A673 (cell line): ENCODE measurements at regions not wholly inside any gene's neighbourhood (a gene's known extent, or its start where the extent isn't known, plus 50 kb on each side); places are given as distances from the start of the nearest gene placed in this dataset.

Experiments
- BruUV-seq: library from RNA; stranded (reverse); fragments of 400-500 nt; replicated peaks from 2 replicates; lab custom pipeline; 2021; lab: Mats Ljungman, UMichigan
- CTCF ChIA-PET: fragments of 300-600 bp; sonication (Branson Sonifier 250); formaldehyde crosslinking; loops from one replicate; lab custom pipeline; 2022; ENCODE audit warnings: antibody characterized with exemption; lab: Charles Lee
- POLR2A ChIA-PET: fragments of 300-600 bp; sonication (Branson Sonifier 250); formaldehyde crosslinking; loops from one replicate; lab custom pipeline; 2022; ENCODE audit warnings: antibody characterized with exemption; ENCODE audit not compliant: low non-redundant PET; lab: Charles Lee
- DNase-seq: peaks from one replicate; pipeline ENCODE4 v3.0.0-alpha.2; 2015; ENCODE audit warnings: low spot score
- H3K27ac ChIP-seq: fragments of 200-600 bp; sonication (generic); 2 replicates; pipeline ENCODE4 v1.5.1; 2016; ENCODE audit warnings: mixed run types, low read depth, mild to moderate bottlenecking, mixed read lengths, antibody characterized with exemption, low read length; ENCODE audit not compliant: poor library complexity, severe bottlenecking
- H3K27me3 ChIP-seq: fragments of 200-600 bp; sonication (generic); replicated peaks from 2 replicates; pipeline ENCODE4 v1.6.1; 2017; ENCODE audit warnings: mixed run types, low read depth, mild to moderate bottlenecking, mixed read lengths, antibody characterized with exemption, low read length; ENCODE audit not compliant: insufficient read depth, poor library complexity
- H3K36me3 ChIP-seq: fragments of 200-600 bp; sonication (generic); 2 replicates; pipeline ENCODE4 v1.6.1; 2016; ENCODE audit warnings: mixed run types, mild to moderate bottlenecking, mixed read lengths, antibody characterized with exemption, low read length; ENCODE audit not compliant: insufficient read depth, poor library complexity, severe bottlenecking
- H3K4me1 ChIP-seq: fragments of 200-600 bp; sonication (generic); 2 replicates; pipeline ENCODE4 v1.6.1; 2017; ENCODE audit warnings: mixed run types, mild to moderate bottlenecking, mixed read lengths, antibody characterized with exemption, low read length; ENCODE audit not compliant: insufficient read depth, poor library complexity, severe bottlenecking
- H3K4me3 ChIP-seq: fragments of 200-600 bp; sonication (generic); 2 replicates; pipeline ENCODE4 v1.5.1; 2016; ENCODE audit warnings: low read depth, mixed run types, mild to moderate bottlenecking, mixed read lengths, low read length; ENCODE audit not compliant: poor library complexity, severe bottlenecking
- H3K9me3 ChIP-seq: fragments of 200-600 bp; sonication (generic); 2 replicates; pipeline ENCODE4 v1.6.1; 2016; ENCODE audit warnings: mixed run types, low read depth, mild to moderate bottlenecking, mixed read lengths, antibody characterized with exemption, low read length; ENCODE audit not compliant: poor library complexity, severe bottlenecking
- EZH2 ChIP-seq: fragments of 200-600 bp; sonication (generic); IDR thresholded peaks from 2 replicates; pipeline ENCODE4 v1.6.1; 2017; ENCODE audit warnings: borderline replicate concordance, low read depth, mild to moderate bottlenecking, mixed read lengths, antibody characterized with exemption, low read length; ENCODE audit not compliant: poor library complexity, severe bottlenecking
- intact Hi-C: fragments of 100-400 bp; cut with micrococcal nuclease; formaldehyde crosslinking; loops from one replicate; pipeline ENCODE4 v1.10.0; 2022; ENCODE audit not compliant: unreplicated experiment
- TF ChIP-seq, protein P1 (sequence below): fragments of 300-800, 200-600 bp; sonication (generic); conservative IDR thresholded peaks from 2 replicates; pipeline ENCODE4 v1.5.1; 2017; ENCODE audit warnings: low read depth, mild to moderate bottlenecking, antibody characterized with exemption, low read length, moderate library complexity, mixed read lengths

DNA sequence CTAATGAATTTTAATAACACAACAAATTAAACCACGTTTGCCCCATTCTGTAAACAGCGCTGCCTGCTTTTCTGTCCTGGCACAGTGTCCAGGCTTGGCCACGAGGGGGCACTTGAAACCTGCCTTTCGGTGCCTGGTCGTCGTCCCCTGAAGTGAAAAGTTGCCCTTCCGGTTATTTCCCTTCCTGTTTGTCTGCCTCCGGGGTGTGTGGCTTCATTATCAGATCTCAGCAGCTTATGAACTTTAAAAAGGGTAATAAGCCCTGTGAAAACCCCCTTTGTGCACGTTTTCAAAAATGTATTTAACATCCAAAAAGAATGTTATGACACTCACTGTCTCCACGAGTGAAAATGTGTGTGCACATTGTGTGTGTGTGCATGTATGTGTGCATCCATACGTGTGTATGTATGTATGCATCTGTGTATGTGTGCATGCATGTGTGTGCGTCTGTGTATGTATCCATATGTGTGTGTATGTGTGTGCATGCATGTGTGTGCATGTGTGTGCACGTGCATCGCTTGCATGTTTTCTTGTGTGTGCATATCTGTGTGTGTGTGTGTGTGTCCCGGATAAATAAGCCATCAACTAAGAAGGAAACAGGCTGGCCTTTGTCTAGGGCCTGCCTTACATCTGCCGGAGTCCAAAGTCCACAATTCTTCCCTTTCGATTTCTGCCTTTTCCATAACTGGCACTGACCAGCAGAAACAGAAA is 358.4 kb downstream of the THBS2 start:
- POLR2A ChIA-PET, result no interaction called here
- peak; percentile 83 for DNase-seq
- TF ChIP-seq, protein P1, sequence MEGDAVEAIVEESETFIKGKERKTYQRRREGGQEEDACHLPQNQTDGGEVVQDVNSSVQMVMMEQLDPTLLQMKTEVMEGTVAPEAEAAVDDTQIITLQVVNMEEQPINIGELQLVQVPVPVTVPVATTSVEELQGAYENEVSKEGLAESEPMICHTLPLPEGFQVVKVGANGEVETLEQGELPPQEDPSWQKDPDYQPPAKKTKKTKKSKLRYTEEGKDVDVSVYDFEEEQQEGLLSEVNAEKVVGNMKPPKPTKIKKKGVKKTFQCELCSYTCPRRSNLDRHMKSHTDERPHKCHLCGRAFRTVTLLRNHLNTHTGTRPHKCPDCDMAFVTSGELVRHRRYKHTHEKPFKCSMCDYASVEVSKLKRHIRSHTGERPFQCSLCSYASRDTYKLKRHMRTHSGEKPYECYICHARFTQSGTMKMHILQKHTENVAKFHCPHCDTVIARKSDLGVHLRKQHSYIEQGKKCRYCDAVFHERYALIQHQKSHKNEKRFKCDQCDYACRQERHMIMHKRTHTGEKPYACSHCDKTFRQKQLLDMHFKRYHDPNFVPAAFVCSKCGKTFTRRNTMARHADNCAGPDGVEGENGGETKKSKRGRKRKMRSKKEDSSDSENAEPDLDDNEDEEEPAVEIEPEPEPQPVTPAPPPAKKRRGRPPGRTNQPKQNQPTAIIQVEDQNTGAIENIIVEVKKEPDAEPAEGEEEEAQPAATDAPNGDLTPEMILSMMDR, result peak; percentile 95
- TF ChIP-seq EZH2, result no peak
- Histone ChIP-seq H3K4me3 (no peak overlapping the region), H3K9me3 (no peaks in the 10 kb centered on the region), H3K27ac (no peak overlapping the region), H3K36me3 (no peaks in the 10 kb centered on the region), H3K4me1 (no peaks in the 10 kb centered on the region), H3K27me3 (peaks cover 12% of the 10 kb centered on the region)
- intact Hi-C loops, result loop anchor here (5.0 to 10.0 kb wide), 2 partner anchors 760 to 1622 kb away; no protein-coding TSS in a partner anchor
- no TSS peak for BruUV-seq
- CTCF ChIA-PET, result no interaction called here

DNA sequence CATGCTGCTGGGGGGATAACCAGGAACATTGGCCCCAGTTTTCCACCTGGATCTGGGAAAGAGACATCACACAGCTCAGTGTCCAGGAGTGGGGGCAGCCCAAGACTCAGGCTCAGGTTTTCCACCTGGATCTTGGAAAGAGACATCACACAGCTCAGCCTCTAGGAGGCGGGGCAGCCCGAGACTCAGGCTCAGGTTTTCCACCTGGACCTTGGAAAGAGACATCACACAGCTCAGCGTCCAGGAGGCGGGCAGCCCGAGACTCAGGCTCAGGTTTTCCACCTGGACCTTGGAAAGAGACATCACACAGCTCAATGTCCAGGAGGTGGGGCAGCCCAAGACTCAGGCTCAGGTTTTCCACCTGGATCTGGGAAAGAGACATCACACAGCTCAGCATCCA is 361.6 kb downstream of the THBS2 start:
- Histone ChIP-seq H3K27me3 (peaks cover 12% of the 10 kb centered on the region), H3K9me3 (no peaks in the 10 kb centered on the region), H3K4me3 (no peak overlapping the region), H3K27ac (no peak overlapping the region), H3K4me1 (no peaks in the 10 kb centered on the region), H3K36me3 (no peaks in the 10 kb centered on the region)
- CTCF ChIA-PET, result interaction anchor here (0.6 to 0.7 kb wide), 2 partner anchors 14 to 495 kb away, joined by 3 to 7 read pairs; no protein-coding TSS in a partner anchor
- POLR2A ChIA-PET, result no interaction called here
- no TSS peak for BruUV-seq
- no peak for TF ChIP-seq EZH2
- TF ChIP-seq, protein P1, result no peak
- no peak for DNase-seq
- intact Hi-C loops, result loop anchor here (5.0 to 10.0 kb wide), 2 partner anchors 763 to 1635 kb away; no protein-coding TSS in a partner anchor

DNA sequence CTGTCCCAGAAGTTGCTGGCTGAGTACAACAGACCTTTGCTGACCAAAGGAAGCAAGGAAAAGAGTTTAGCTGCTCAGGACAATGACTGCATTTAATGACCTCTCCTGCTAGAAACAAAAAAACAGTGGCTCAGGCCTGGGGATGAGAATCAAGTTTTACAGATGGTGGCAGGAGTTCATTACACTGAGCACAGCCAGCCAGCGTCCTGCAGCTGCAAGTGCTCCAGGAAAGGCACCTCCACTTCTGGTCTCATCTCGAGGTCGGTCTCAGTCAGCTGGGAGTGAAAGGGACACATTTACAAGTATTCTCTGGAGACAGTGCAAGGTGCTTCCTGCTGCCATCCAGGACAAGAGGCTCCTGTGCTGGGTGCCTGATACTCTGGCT is 362.7 kb downstream of the THBS2 start:
- TF ChIP-seq EZH2, result no peak
- TF ChIP-seq, protein P1, result no peak
- Histone ChIP-seq H3K4me3 (no peak overlapping the region), H3K36me3 (no peaks in the 10 kb centered on the region), H3K4me1 (no peaks in the 10 kb centered on the region), H3K27me3 (peaks cover 12% of the 10 kb centered on the region), H3K27ac (no peak overlapping the region), H3K9me3 (no peaks in the 10 kb centered on the region)
- BruUV-seq, result no TSS peak
- intact Hi-C loops, result loop anchor here (5.0 to 10.0 kb wide), 2 partner anchors 764 to 1636 kb away; no protein-coding TSS in a partner anchor
- ChIA-PET CTCF (no interaction called here), POLR2A (no interaction called here)
- no peak for DNase-seq
